GM23338 (cell line): ENCODE measurements at regions not wholly inside any gene's neighbourhood (a gene's known extent, or its start where the extent isn't known, plus 50 kb on each side); places are given as distances from the start of the nearest gene placed in this dataset.

Experiments used
- ATAC-seq: fragments of 200-7000 bp; cut with Tn5 transposase; 3 replicates; pipeline ENCODE4 v1.9.1; 2020
- DNase-seq: peaks from one replicate; pipeline ENCODE4 v3.0.0-alpha.2; 2015; ENCODE audit warnings: low spot score
- H2AFZ ChIP-seq: fragments of 200-600 bp; sonication (generic); 2 replicates; pipeline ENCODE4 v1.8.0; 2016; ENCODE audit warnings: antibody characterized with exemption, mild to moderate bottlenecking, moderate library complexity
- H3F3A ChIP-seq: fragments of 200-600 bp; sonication (generic); replicated peaks from 2 replicates; pipeline ENCODE4 v1.8.0; 2017; ENCODE audit warnings: antibody characterized with exemption, mixed run types, low read depth
- H3K27ac ChIP-seq: fragments of 200-600 bp; sonication (generic); 2 replicates; pipeline ENCODE4 v1.6.1; 2016; ENCODE audit warnings: low read depth
- H3K27me3 ChIP-seq: fragments of 200-600 bp; sonication (generic); 2 replicates; pipeline ENCODE4 v1.8.0; 2016; ENCODE audit warnings: mild to moderate bottlenecking, mixed run types, moderate library complexity; ENCODE audit not compliant: insufficient read depth
- H3K36me3 ChIP-seq: fragments of 200-600 bp; sonication (generic); 2 replicates; pipeline ENCODE4 v1.8.0; 2016; ENCODE audit warnings: mild to moderate bottlenecking; ENCODE audit not compliant: insufficient read depth
- H3K4me1 ChIP-seq: fragments of 200-600 bp; sonication (generic); 2 replicates; pipeline ENCODE4 v1.8.0; 2016; ENCODE audit warnings: mild to moderate bottlenecking, moderate library complexity; ENCODE audit not compliant: insufficient read depth
- H3K4me2 ChIP-seq: fragments of 200-600 bp; sonication (generic); 2 replicates; pipeline ENCODE4 v1.7.1; 2017; ENCODE audit warnings: mixed run types
- H3K4me3 ChIP-seq: fragments of 200-600 bp; sonication (generic); 2 replicates; pipeline ENCODE4 v1.6.1; 2016; ENCODE audit warnings: mixed run types
- H3K79me2 ChIP-seq: fragments of 200-600 bp; sonication (generic); replicated peaks from 2 replicates; pipeline ENCODE4 v1.8.0; 2017; ENCODE audit warnings: mild to moderate bottlenecking; ENCODE audit not compliant: insufficient read depth
- H3K9me2 ChIP-seq: fragments of 200-600 bp; sonication (generic); 2 replicates; pipeline ENCODE4 v1.8.0; 2017; ENCODE audit not compliant: insufficient read depth
- H4K20me1 ChIP-seq: fragments of 200-600 bp; sonication (generic); replicated peaks from 2 replicates; pipeline ENCODE4 v1.8.0; 2017; ENCODE audit warnings: mild to moderate bottlenecking; ENCODE audit not compliant: insufficient read depth
- H3K27ac Mint-ChIP-seq: 2 replicates; pipeline ENCODE4 v1.8.0; 2020; ENCODE audit warnings: inconsistent platforms, mild to moderate bottlenecking, moderate library complexity, mixed read lengths
- H3K27me3 Mint-ChIP-seq: 3 replicates; pipeline ENCODE4 v1.8.0; 2022; ENCODE audit warnings: low read depth, mild to moderate bottlenecking, moderate library complexity, mixed read lengths, inconsistent platforms; ENCODE audit not compliant: insufficient read depth, poor library complexity
- H3K36me3 Mint-ChIP-seq: 3 replicates; pipeline ENCODE4 v1.8.0; 2021; ENCODE audit warnings: low read depth, mild to moderate bottlenecking, inconsistent platforms, moderate library complexity, mixed read lengths
- H3K4me1 Mint-ChIP-seq: 3 replicates; pipeline ENCODE4 v1.8.0; 2020; ENCODE audit warnings: mild to moderate bottlenecking, inconsistent platforms, mixed read lengths
- H3K4me3 Mint-ChIP-seq: 3 replicates; pipeline ENCODE4 v1.8.0; 2021; ENCODE audit warnings: moderate library complexity, mild to moderate bottlenecking, inconsistent platforms, mixed read lengths
- H3K9me3 Mint-ChIP-seq: 3 replicates; pipeline ENCODE4 v1.8.0; 2020; ENCODE audit warnings: moderate library complexity, mild to moderate bottlenecking, inconsistent platforms, mixed read lengths
- EZH2 ChIP-seq: fragments of 200-600 bp; sonication (generic); IDR thresholded peaks from one replicate; pipeline ENCODE4 v1.8.0; 2017; ENCODE audit warnings: antibody characterized with exemption, mild to moderate bottlenecking, low read depth; ENCODE audit not compliant: unreplicated experiment
- EZH2phosphoT487 ChIP-seq: fragments of 200-600 bp; sonication (generic); IDR thresholded peaks from one replicate; pipeline ENCODE4 v1.8.1; 2018; ENCODE audit warnings: antibody characterized with exemption; ENCODE audit not compliant: unreplicated experiment
- POLR2AphosphoS5 ChIP-seq: IDR thresholded peaks from 2 replicates; pipeline ENCODE4 v1.6.1; 2016; ENCODE audit warnings: antibody characterized with exemption, low read depth
- REST ChIP-seq: IDR thresholded peaks from one replicate; pipeline ENCODE4 v1.6.1; 2018; ENCODE audit warnings: antibody characterized with exemption; ENCODE audit not compliant: unreplicated experiment
- STAT1 ChIP-seq: IDR thresholded peaks from one replicate; pipeline ENCODE4 v1.6.1; 2016; ENCODE audit warnings: antibody characterized with exemption; ENCODE audit not compliant: unreplicated experiment
- ZNF462 ChIP-seq: fragments of 250-450 bp; sonication (Bioruptor Pico); IDR thresholded peaks from 2 replicates; pipeline ENCODE4 v1.5.0; 2020; ENCODE audit warnings: mild to moderate bottlenecking, moderate library complexity

- Mint-ChIP-seq H3K27ac (no peak overlapping the region), H3K4me3 (no peak overlapping the region)
Measured at GRCh38 chr17:74018115-74018514, 185.4 kb upstream of the RPL38 start.

More at GRCh38 chr17:74018115-74018514, 185.4 kb upstream of the RPL38 start:
- DNase-seq = no peak
- no peaks in the 10 kb centered on the region for H3K9me3 Mint-ChIP-seq
- Histone ChIP-seq H3K27ac (no peak overlapping the region), H3K4me2 (no peak overlapping the region), H4K20me1 (no peaks in the 10 kb centered on the region), H3K4me3 (no peak overlapping the region), H3K79me2 (no peaks in the 10 kb centered on the region), H3K9me2 (0 out of 2 replicates have a peak, but pooled peaks cover 4% of the 10 kb centered on the region), H3K27me3 (no peaks in the 10 kb centered on the region), H3K36me3 (no peaks in the 10 kb centered on the region), H3K4me1 (no peaks in the 10 kb centered on the region), H3F3A (no peaks in the 10 kb centered on the region), H2AFZ (no peak overlapping the region)
- TF ChIP-seq EZH2phosphoT487 (no peak), POLR2AphosphoS5 (no peak), ZNF462 (no peak), STAT1 (no peak), REST (no peak), EZH2 (no peak)
- H3K36me3 Mint-ChIP-seq = no peaks in the 10 kb centered on the region; the same call in 2 of the 3 replicates
- H3K27me3 Mint-ChIP-seq = peaks cover 2% of the 10 kb centered on the region
- ATAC-seq = no peak
- H3K4me1 Mint-ChIP-seq = no peaks in the 10 kb centered on the region; the same call in 2 of the 3 replicates
